RPMI8226 (cell line): ENCODE measurements at regions not wholly inside any gene's neighbourhood (a gene's known extent, or its start where the extent isn't known, plus 50 kb on each side); places are given as distances from the start of the nearest gene placed in this dataset.

ENCODE experiments used
- DNase-seq: peaks from one replicate; pipeline ENCODE4 v3.0.0-alpha.2; 2015

- no peak for DNase-seq
Measured at GRCh38 chr13:79765331-79765730, 284.4 kb downstream of the NDFIP2 start.

- no peak for DNase-seq
Measured at GRCh38 chr13:79749984-79750551, 269.1 kb downstream of the NDFIP2 start.

DNA sequence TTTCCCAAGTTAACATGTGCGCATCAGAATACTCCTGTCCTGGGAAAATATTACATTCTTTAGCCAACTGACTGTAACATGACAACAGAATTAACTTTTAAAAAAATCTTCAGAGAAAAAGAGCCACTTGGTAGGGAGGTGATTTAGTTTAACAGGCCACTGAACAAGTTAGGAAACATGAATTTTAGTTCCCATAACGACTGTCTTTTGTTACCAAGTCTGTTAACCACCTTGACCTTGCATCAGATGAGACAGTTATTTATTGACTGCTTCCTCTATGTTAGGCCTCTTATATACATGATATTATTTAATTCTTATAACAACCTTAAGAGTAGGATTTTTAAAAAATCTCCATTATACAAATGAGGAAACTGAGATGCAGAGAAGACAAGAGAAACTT lies 268.6 kb downstream of the NDFIP2 start:
- no peak for DNase-seq

DNA sequence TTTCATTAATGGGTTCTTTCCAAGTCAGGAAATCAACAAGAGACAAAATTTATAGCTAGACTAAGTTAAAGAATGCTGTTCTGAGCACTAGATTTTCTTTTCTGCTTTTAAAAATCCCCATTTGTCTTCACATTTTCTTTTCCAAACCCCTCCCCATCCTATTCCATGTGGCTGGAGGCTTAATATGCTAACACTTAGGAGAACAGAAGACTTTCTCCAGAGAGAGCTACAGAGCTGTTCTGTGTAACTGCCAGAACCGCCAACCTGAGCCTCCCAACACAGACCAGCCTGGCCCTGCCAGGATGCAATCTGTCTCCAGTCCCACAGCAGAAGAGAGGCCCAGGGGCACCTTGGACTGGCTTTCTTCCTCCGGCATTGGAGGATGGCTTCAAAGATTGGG lies 264.1 kb downstream of the NDFIP2 start:
- DNase-seq, result no peak

DNA sequence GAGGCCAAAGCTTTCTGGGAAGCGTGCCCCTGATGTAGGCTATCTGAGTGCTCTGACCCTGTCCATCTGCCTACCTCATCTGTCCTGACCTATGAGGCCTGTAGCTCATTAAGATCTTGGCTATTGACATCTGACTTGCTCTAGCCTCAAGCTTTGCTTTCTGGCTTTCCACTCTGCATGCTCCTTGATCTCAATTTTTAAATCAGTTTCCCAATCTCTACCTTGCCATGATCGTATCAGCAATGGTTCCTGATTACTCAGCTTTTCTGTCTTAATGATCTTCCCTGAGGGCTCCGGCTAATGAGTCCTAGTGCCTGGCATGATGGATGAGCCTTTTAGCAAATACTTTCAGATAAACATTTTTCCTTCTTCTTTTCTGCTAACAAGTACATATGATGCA lies 262.0 kb downstream of the NDFIP2 start:
- DNase-seq, result no peak

GRCh38 chr13:79740991-79741390 lies 260.0 kb downstream of the NDFIP2 start:
- DNase-seq, result no peak

GRCh38 chr13:79736356-79736755 lies 255.4 kb downstream of the NDFIP2 start:
- no peak for DNase-seq

DNA sequence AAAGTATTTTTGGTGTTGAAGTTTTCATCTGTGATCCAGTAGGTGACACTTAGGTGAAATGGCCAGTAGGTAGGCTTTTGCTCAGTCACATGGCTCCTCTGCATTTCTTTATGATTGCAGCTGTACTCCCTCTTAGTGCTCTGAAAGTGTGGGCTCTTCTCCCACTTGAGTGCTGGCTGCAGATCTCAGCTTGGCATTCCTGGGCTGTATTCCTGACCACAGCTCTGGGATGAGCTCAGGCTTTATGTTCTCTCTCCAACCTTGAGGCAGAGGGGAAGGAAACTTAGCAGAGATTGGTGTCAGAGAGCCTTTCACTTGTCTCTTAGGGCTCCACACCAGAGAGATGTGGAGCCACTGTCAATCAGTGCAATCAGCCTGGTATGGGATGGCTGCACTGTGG lies 254.3 kb downstream of the NDFIP2 start:
- DNase-seq, result no peak

DNA sequence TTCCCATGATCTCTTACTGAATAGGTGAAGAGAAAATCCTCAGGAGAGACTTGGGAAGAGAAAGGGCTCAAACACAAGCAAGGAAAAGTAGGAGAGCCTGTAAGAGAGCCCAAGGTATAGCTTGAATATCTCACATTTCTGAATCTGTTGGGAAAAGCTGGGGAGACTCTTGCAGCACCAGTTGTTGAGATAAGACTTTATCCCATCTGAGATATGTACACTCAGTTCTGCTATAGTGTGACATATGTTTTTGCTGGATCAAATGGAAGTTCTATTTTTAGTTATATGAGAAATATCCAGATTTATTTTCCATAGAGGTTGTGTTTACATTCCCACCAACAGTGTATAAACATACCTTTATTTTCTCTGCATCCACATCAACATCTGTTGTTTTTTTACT lies 246.1 kb downstream of the NDFIP2 start:
- DNase-seq, result no peak

DNA sequence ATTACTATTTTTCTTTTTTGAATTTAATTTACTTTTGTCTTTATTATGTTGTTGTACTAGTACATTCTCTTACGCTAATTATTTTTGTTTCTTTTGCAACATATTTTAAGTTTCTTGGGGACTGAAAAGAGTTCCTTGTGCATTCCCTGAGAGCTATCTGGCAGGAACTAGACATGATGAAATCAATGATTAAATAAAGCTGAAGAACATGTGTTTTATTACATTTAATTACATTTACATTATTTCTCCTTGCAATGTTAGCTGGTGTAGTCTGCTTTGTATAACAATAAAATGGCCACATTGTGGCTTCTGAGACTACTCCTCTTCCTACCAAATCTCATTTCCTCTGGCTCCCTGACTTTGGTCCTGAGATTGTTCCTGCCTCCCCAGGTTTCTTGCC lies 244.9 kb downstream of the NDFIP2 start:
- no peak for DNase-seq

DNA sequence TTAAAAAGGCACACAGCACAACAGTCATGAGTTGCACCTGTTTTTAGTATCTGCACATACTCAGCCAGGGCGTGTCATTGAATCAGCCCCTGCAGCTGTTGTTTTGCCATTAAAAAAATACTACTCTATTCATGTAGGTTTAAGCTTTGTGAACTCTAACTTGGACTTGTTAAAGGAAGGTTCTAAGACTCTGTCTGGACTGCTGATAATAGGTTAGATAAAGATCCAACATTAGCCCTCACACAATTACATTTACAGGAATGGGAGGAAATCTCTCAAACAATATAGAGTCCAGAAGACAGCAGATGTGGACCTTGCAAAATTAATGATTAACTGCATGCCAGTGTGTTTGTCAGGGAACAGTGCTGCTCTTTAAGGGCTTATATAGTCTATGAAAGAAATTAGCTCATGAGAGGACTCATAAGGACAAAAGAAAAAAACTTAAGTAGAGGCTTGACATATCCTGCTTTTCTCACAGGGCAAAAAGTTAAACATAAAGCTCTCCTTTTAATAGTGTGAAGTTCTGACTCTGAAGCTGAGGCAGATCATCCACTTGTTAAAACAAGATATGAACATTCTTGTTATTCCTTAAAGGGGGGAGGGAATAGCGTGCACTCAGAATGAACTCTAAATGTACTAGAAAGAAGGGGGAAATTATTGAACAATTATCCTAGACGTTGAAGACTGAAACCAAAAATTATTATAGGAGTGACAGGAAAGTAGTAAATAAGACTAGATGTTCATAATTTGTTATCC lies 243.6 kb downstream of the NDFIP2 start:
- no peak for DNase-seq

GRCh38 chr13:79723519-79724024 lies 242.6 kb downstream of the NDFIP2 start:
- no peak for DNase-seq

GRCh38 chr13:79722885-79723445 lies 242.0 kb downstream of the NDFIP2 start:
- no peak for DNase-seq

DNA sequence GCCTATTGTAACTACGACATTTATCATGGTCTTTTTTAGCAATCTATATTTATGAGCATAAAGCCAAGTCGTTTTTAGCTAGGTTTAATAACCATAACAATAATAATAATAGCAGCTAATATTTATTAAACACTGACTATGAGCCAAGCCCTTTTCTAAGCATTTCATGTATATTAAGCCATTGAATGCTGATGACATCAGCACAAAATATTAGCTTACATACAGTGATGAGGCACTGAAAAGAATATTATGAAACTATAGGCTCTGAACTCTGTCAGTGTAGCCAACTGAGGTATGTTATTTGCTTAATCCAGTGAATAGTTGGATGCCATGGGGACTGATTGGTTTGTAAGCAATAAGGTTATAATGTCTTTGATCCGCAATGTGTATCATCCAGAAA lies 235.2 kb downstream of the NDFIP2 start:
- DNase-seq, result no peak

GRCh38 chr13:79711631-79712030 lies 230.7 kb downstream of the NDFIP2 start:
- no peak for DNase-seq

GRCh38 chr13:79710376-79710775 lies 229.4 kb downstream of the NDFIP2 start:
- DNase-seq, result no peak

GRCh38 chr13:79709471-79709870 lies 228.5 kb downstream of the NDFIP2 start:
- no peak for DNase-seq

GRCh38 chr13:79703772-79704171 lies 222.8 kb downstream of the NDFIP2 start:
- DNase-seq, result no peak

DNA sequence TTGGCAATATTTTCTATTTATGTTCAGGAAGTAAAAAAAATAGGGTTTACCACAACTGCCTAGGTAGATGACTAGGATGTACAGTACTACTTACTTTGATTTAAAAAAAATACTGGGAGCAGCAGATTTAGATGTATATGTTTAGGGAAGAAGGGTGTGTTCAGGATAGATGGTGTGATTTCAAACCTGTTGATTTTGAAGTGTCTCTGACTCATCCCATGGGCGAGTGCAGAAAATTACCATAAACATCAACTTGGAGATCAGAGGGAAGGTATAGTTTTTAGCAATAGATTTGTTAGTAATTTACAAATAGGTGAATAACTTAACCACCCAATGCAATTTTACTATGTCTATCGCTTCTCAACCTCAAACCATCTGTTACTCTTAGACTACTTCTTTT lies 214.8 kb downstream of the NDFIP2 start:
- no peak for DNase-seq

- DNase-seq, result no peak
Measured at GRCh38 chr13:79692846-79693245, 211.9 kb downstream of the NDFIP2 start.

GRCh38 chr13:79691826-79692225 lies 210.9 kb downstream of the NDFIP2 start:
- no peak for DNase-seq

- DNase-seq, result no peak
Measured at GRCh38 chr13:79688741-79689140, 207.8 kb downstream of the NDFIP2 start.

DNA sequence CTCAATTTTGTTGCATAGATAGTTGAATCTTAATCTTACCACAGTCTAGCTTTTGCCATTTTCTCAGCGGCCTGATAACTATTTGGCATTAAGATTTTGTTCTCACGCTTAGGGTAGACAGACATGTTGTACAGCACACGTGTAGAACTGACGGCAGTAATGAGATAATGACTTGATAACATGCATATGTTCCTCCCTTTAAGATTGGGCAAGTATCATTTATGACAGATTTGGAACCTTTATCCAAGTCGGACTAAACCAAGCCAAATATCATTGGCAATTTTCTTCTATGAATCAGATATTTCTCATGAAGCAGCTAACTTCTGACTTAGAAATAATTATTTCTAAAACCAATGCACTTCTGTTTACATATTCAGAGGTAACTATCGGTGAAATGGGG lies 205.5 kb downstream of the NDFIP2 start:
- no peak for DNase-seq

DNA sequence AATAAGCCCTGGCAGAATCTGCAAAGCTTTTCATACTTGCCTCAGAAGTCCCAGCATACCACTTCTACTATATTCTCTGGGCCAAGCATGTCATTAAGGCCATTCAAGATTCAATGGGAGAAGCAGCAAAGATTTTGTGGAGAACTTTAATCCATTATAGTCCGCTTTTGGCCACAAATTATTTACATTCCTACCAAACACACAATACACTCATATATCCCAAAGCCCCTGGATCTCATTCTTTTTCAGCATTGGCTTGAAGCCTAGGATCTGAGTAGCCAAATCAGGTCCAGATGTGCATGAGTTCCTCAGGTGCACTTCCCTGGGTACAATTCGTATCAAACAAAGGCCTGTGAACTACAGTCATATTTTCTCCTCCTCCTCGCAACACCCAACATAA lies 203.4 kb downstream of the NDFIP2 start:
- no peak for DNase-seq

GRCh38 chr13:79682164-79682563 lies 201.2 kb downstream of the NDFIP2 start:
- DNase-seq, result no peak
